ENCODE measurements at regions not wholly inside any gene's neighbourhood (a gene's known extent, or its start where the extent isn't known, plus 50 kb on each side); places are given as distances from the start of the nearest gene placed in this dataset.

GRCh38 chr16:63703612-63704011, 1418.3 kb downstream of the CDH11 start:
- no peak for TF ChIP-seq POLR2AphosphoS5 (IDR thresholded peaks at IDR 0.05; ENCODE audit: borderline replicate concordance, low read depth, low read length)
- no peak for TF ChIP-seq EZH2 (IDR thresholded peaks at IDR 0.05)
- no peak for TF ChIP-seq FOXP2 (optimal IDR thresholded peaks at IDR 0.05; ENCODE audit: control extremely low read depth, extremely low read length, insufficient read depth)

Measured in SK-N-MC (cell line).